CD4-positive, alpha-beta memory T cell (primary cell): ENCODE measurements at regions not wholly inside any gene's neighbourhood (a gene's known extent, or its start where the extent isn't known, plus 50 kb on each side); places are given as distances from the start of the nearest gene placed in this dataset.

Experiments used
- CTCF ChIA-PET: fragments of 350-600 bp; sonication (Branson Sonifier 250); formaldehyde crosslinking; loops from one replicate; lab custom pipeline; 2021; ENCODE audit warnings: inconsistent platforms; ENCODE audit not compliant: partially characterized antibody; lab: Charles Lee
- POLR2A ChIA-PET: fragments of 350-600 bp; sonication (Branson Sonifier 250); formaldehyde crosslinking; loops from one replicate; lab custom pipeline; 2021; ENCODE audit not compliant: partially characterized antibody; lab: Charles Lee
- DNase-seq, 5 donors: peaks; one replicate each; pipeline versions ENCODE4 v3.0.0 to v3.0.0-alpha.2; 2020 to 2022; ENCODE audit warnings: mixed read lengths in 1 of 5
- H3K27ac ChIP-seq: one replicate; pipeline ENCODE4 v1.7.0; 2013; ENCODE audit warnings: low read depth, low read length
- H3K27me3 ChIP-seq: 2 replicates; pipeline ENCODE4 v1.7.0; 2013; ENCODE audit warnings: mild to moderate bottlenecking, low read length, moderate library complexity; ENCODE audit not compliant: insufficient read depth
- H3K36me3 ChIP-seq: 2 replicates; pipeline ENCODE4 v1.7.0; 2013; ENCODE audit warnings: mild to moderate bottlenecking, low read length, moderate library complexity; ENCODE audit not compliant: insufficient read depth
- H3K4me1 ChIP-seq: 2 replicates; pipeline ENCODE4 v1.7.0; 2013; ENCODE audit warnings: mild to moderate bottlenecking, low read length, moderate library complexity; ENCODE audit not compliant: insufficient read depth
- H3K4me3 ChIP-seq, 2 donors: one replicate each; pipeline ENCODE4 v1.7.0; 2013; ENCODE audit warnings: low read length in 2 of 2, mild to moderate bottlenecking in 1 of 2
- H3K9me3 ChIP-seq, 2 donors: one replicate each; pipeline ENCODE4 v1.7.0; 2013; ENCODE audit warnings: low read length in 2 of 2, control low read depth in 1 of 2; ENCODE audit not compliant: control insufficient read depth in 1 of 2
- H3K27ac Mint-ChIP-seq, 7 donors: one replicate each; pipeline ENCODE4 v1.8.0; 2020 to 2021; ENCODE audit warnings: mixed read lengths in 7 of 7, mild to moderate bottlenecking in 6 of 7, inconsistent platforms in 3 of 7, moderate library complexity in 3 of 7
- H3K27me3 Mint-ChIP-seq, 2 donors: one replicate each; pipeline ENCODE4 v1.8.0; 2020 to 2021; ENCODE audit warnings: mixed read lengths in 2 of 2
- H3K36me3 Mint-ChIP-seq, 2 donors: one replicate each; pipeline ENCODE4 v1.8.0; 2020 to 2021; ENCODE audit warnings: mixed read lengths in 2 of 2, inconsistent platforms in 1 of 2, mild to moderate bottlenecking in 1 of 2
- H3K4me1 Mint-ChIP-seq, 4 donors: one replicate each; pipeline ENCODE4 v1.8.0; 2020 to 2021; ENCODE audit warnings: mixed read lengths in 4 of 4, mild to moderate bottlenecking in 1 of 4
- H3K4me3 Mint-ChIP-seq, 8 donors: one replicate each; pipeline ENCODE4 v1.8.0; 2020 to 2021; ENCODE audit warnings: mixed read lengths in 8 of 8, mild to moderate bottlenecking in 7 of 8, moderate library complexity in 6 of 8, inconsistent platforms in 3 of 8
- H3K9me3 Mint-ChIP-seq, 8 donors: one replicate each; pipeline ENCODE4 v1.8.0; 2020 to 2021; ENCODE audit warnings: mixed read lengths in 8 of 8, mild to moderate bottlenecking in 5 of 8, inconsistent platforms in 3 of 8, moderate library complexity in 1 of 8
- intact Hi-C: fragments of 100-400 bp; cut with micrococcal nuclease; formaldehyde crosslinking; loops from one replicate; pipeline ENCODE4 v1.15.1; 2023

GRCh38 chr7:1378610-1379601 lies 80.4 kb downstream of the MICALL2 start:
- no peak overlapping the region for H3K4me3 Mint-ChIP-seq
- H3K9me3 Mint-ChIP-seq, result no peaks in the 10 kb centered on the region
- POLR2A ChIA-PET, result no interaction called here
- no peaks in the 10 kb centered on the region for H3K27me3 ChIP-seq
- H3K4me1 Mint-ChIP-seq, result no peaks in the 10 kb centered on the region
- no peak overlapping the region for H3K27ac Mint-ChIP-seq
- peaks cover 5 to 9% of the 10 kb centered on the region in 2 donors for H3K27me3 Mint-ChIP-seq
- H3K36me3 ChIP-seq, result no peaks in the 10 kb centered on the region
- H3K9me3 ChIP-seq, result no peaks in the 10 kb centered on the region
- intact Hi-C loops, result no loop called here
- DNase-seq, result no peak
- no peak overlapping the region for H3K4me3 ChIP-seq
- no peak overlapping the region for H3K27ac ChIP-seq
- H3K4me1 ChIP-seq, result no peaks in the 10 kb centered on the region
- no peaks in the 10 kb centered on the region for H3K36me3 Mint-ChIP-seq
- CTCF ChIA-PET, result no interaction called here

DNA sequence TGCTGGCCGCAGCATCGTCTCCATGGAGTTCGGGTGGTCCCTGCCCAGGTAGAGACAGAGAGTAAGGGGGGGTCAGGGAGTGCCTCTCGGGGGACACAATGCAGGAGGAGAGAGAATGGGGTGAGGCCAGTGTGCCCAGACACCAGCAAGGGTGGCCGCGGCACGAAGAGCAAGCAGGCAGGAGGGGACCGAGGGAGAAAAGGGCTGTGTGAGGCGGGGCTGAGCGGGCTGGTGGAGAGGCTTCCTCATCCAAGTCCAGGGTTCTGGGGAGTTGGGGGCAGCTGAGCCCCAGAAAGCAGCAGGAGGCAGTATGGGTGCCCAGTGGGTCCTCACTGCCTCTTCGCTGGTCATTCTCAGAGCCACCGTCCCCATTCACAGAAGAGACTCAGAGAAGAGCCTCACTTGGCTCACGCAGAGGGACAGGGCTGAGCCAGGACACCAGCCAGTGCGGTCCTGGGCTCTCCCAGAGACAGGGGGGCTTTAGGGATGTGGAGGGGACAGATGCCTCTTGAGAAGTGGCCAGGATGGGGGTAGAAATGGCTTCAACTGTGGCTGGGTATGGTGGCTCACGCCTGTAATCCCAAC lies 78.9 kb downstream of the MICALL2 start:
- POLR2A ChIA-PET, result no interaction called here
- no peak overlapping the region for H3K4me3 Mint-ChIP-seq
- H3K27me3 Mint-ChIP-seq, result peaks cover 11 to 15% of the 10 kb centered on the region in 2 donors
- no peak overlapping the region for H3K27ac Mint-ChIP-seq
- peaks cover 0 to 5% of the 10 kb centered on the region in 2 donors for H3K36me3 Mint-ChIP-seq
- intact Hi-C loops, result no loop called here
- CTCF ChIA-PET, result no interaction called here
- peaks cover 0 to 4% (median 1%) of the 10 kb centered on the region in 8 donors for H3K9me3 Mint-ChIP-seq
- peaks cover 0 to 1% (median 0%) of the 10 kb centered on the region in 4 donors for H3K4me1 Mint-ChIP-seq
- no peaks in the 10 kb centered on the region for H3K9me3 ChIP-seq
- no peak overlapping the region for H3K27ac ChIP-seq
- H3K36me3 ChIP-seq, result no peaks in the 10 kb centered on the region
- no peak for DNase-seq
- H3K27me3 ChIP-seq, result peaks cover 3% of the 10 kb centered on the region
- H3K4me1 ChIP-seq, result no peaks in the 10 kb centered on the region
- no peak overlapping the region for H3K4me3 ChIP-seq

DNA sequence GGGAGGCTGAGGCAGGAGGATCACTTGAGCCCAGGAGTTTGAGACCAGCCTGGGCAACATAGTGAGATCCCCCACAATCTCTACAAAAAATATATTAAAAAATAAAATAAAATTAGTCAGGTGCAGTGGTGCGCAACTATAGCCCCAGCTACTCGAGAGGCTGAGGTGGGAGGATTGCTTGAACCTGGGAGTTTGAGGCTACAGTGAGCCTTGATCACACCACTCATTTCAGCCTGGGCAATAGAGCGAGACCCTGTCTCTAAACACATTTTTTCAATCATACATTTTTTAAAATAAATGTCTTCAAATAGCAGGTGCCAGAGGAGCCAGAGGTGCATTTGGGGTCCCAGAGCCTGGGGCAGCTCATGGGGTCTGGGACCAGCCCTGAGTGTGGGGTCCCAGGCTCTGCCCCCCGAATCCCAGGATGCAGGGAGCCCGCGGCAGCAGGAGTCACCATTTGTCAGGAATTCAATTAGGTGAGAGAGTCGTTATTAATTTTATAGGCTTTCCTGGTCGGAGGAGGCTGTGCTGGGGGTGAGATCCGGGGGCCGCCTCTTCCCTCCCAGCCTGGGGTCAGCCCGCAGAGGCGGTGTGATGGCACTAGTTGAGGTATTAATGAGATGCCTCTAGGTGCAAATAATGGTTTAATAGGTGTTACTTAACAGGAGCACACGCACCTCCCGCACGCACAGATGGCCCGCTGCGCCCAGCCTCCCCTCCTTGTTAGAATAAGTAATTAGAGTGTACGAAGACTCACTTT lies 78.3 kb downstream of the MICALL2 start:
- Mint-ChIP-seq H3K4me3 (no peak overlapping the region), H3K36me3 (peaks cover 0 to 5% of the 10 kb centered on the region in 2 donors), H3K27me3 (peaks cover 11 to 14% of the 10 kb centered on the region in 2 donors), H3K9me3 (peaks cover 0 to 4% (median 1%) of the 10 kb centered on the region in 8 donors), H3K27ac (no peak overlapping the region), H3K4me1 (peaks cover 0 to 1% (median 0%) of the 10 kb centered on the region in 4 donors)
- CTCF ChIA-PET, result no interaction called here
- POLR2A ChIA-PET, result no interaction called here
- intact Hi-C loops, result no loop called here
- H3K27ac ChIP-seq, result no peak overlapping the region
- peaks cover 3% of the 10 kb centered on the region for H3K27me3 ChIP-seq
- no peaks in the 10 kb centered on the region for H3K4me1 ChIP-seq
- no peaks in the 10 kb centered on the region for H3K36me3 ChIP-seq
- H3K9me3 ChIP-seq, result no peaks in the 10 kb centered on the region
- no peak overlapping the region for H3K4me3 ChIP-seq
- DNase-seq, result no peak

GRCh38 chr7:1382553-1383397 lies 76.5 kb downstream of the MICALL2 start:
- Mint-ChIP-seq H3K4me3 (no peak overlapping the region), H3K27me3 (peaks cover 11 to 12% of the 10 kb centered on the region in 2 donors), H3K4me1 (peaks cover 0 to 1% (median 0%) of the 10 kb centered on the region in 4 donors), H3K36me3 (peaks cover 0 to 5% of the 10 kb centered on the region in 2 donors), H3K27ac (no peak overlapping the region), H3K9me3 (peaks cover 0 to 4% (median 1%) of the 10 kb centered on the region in 8 donors)
- CTCF ChIA-PET, result no interaction called here
- Histone ChIP-seq H3K36me3 (no peaks in the 10 kb centered on the region), H3K27me3 (peaks cover 3% of the 10 kb centered on the region), H3K4me1 (no peaks in the 10 kb centered on the region), H3K9me3 (no peaks in the 10 kb centered on the region), H3K27ac (no peak overlapping the region), H3K4me3 (no peak overlapping the region)
- DNase-seq, result no peak
- intact Hi-C loops, result no loop called here
- POLR2A ChIA-PET, result no interaction called here

DNA sequence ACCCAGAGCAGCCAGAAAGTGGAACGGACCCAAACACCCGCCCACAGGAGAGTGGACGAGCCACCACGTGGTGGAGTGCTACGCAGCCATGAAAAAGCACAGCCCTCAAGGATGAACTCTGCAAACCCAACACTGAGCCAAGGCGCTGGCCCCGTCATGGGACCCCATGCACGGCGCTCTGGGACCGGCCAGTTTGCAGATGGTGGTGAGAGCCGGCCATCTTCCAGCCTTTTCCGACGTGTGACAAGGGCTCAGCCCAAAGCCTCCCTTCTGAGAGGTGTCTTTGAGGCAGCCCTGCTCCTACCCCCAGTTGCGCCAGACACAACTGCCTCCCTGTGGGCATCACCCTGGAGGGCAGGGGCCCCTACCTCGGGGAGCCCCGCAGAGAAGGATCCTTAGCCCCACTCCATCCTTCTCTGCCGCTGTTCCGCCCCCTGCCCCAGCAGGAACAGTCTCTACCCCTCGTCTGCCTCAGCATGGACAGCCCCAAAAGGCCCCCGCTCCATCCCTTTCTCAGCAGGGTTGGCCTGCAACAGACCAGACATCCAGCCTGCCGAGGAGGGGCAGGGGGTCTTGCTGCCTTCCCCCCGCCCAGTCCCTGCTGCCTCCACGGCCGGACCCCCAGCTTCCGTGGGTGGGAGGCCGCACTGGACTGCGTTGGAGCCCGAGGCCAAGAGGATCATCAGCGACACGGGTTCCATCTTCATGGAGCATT lies 75.7 kb downstream of the MICALL2 start:
- Histone ChIP-seq H3K27ac (no peak overlapping the region), H3K9me3 (no peaks in the 10 kb centered on the region), H3K27me3 (peaks cover 3% of the 10 kb centered on the region), H3K4me1 (no peaks in the 10 kb centered on the region), H3K36me3 (no peaks in the 10 kb centered on the region), H3K4me3 (no peak overlapping the region)
- Mint-ChIP-seq H3K27ac (no peak overlapping the region), H3K4me1 (peaks cover 0 to 1% (median 0%) of the 10 kb centered on the region in 4 donors), H3K36me3 (peaks cover 0 to 5% of the 10 kb centered on the region in 2 donors), H3K27me3 (peaks cover 13 to 16% of the 10 kb centered on the region in 2 donors), H3K4me3 (no peak overlapping the region), H3K9me3 (peaks cover 0 to 4% (median 1%) of the 10 kb centered on the region in 8 donors)
- intact Hi-C loops, result no loop called here
- DNase-seq, result no peak
- CTCF ChIA-PET, result no interaction called here
- POLR2A ChIA-PET, result no interaction called here

DNA sequence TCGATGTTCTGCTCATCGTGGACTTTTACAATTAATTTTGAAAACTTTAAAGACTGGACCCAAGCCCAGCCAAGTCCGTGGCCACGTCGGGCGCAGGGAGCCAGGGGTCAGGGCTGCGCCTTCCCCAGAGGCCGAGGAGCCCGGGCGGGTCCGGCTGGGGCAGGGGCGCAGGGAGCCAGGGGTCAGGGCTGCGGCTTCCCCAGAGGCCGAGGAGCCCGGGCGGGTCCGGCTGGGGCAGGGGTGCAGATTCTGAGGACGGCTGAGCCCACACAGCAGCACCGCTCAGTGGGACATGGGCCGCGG lies 75.2 kb downstream of the MICALL2 start:
- peaks cover 13 to 17% of the 10 kb centered on the region in 2 donors for H3K27me3 Mint-ChIP-seq
- no peak overlapping the region for H3K27ac Mint-ChIP-seq
- intact Hi-C loops, result no loop called here
- ChIA-PET CTCF (no interaction called here), POLR2A (no interaction called here)
- H3K36me3 Mint-ChIP-seq, result peaks cover 0 to 5% of the 10 kb centered on the region in 2 donors
- no peaks in the 10 kb centered on the region for H3K4me1 ChIP-seq
- no peaks in the 10 kb centered on the region for H3K9me3 ChIP-seq
- no peak overlapping the region for H3K4me3 ChIP-seq
- H3K36me3 ChIP-seq, result no peaks in the 10 kb centered on the region
- peaks cover 3% of the 10 kb centered on the region for H3K27me3 ChIP-seq
- no peak overlapping the region for H3K4me3 Mint-ChIP-seq
- no peak for DNase-seq
- H3K9me3 Mint-ChIP-seq, result peaks cover 0 to 4% (median 1%) of the 10 kb centered on the region in 8 donors
- no peak overlapping the region for H3K27ac ChIP-seq
- H3K4me1 Mint-ChIP-seq, result peaks cover 0 to 1% (median 0%) of the 10 kb centered on the region in 4 donors
